ENCODE measurements at regions not wholly inside any gene's neighbourhood (a gene's known extent, or its start where the extent isn't known, plus 50 kb on each side); places are given as distances from the start of the nearest gene placed in this dataset.

GRCh38 chr11:96482193-96482592 is 92.4 kb downstream of the JRKL start:
- no peak for TF ChIP-seq POLR2A (IDR thresholded peaks at IDR 0.05)
- TF ChIP-seq, protein P1, sequence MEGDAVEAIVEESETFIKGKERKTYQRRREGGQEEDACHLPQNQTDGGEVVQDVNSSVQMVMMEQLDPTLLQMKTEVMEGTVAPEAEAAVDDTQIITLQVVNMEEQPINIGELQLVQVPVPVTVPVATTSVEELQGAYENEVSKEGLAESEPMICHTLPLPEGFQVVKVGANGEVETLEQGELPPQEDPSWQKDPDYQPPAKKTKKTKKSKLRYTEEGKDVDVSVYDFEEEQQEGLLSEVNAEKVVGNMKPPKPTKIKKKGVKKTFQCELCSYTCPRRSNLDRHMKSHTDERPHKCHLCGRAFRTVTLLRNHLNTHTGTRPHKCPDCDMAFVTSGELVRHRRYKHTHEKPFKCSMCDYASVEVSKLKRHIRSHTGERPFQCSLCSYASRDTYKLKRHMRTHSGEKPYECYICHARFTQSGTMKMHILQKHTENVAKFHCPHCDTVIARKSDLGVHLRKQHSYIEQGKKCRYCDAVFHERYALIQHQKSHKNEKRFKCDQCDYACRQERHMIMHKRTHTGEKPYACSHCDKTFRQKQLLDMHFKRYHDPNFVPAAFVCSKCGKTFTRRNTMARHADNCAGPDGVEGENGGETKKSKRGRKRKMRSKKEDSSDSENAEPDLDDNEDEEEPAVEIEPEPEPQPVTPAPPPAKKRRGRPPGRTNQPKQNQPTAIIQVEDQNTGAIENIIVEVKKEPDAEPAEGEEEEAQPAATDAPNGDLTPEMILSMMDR (IDR thresholded peaks at IDR 0.05), result no peak

Measured in Peyer's patch (tissue), 4 donors.